ENCODE measurements at regions not wholly inside any gene's neighbourhood (a gene's known extent, or its start where the extent isn't known, plus 50 kb on each side); places are given as distances from the start of the nearest gene placed in this dataset.

DNA sequence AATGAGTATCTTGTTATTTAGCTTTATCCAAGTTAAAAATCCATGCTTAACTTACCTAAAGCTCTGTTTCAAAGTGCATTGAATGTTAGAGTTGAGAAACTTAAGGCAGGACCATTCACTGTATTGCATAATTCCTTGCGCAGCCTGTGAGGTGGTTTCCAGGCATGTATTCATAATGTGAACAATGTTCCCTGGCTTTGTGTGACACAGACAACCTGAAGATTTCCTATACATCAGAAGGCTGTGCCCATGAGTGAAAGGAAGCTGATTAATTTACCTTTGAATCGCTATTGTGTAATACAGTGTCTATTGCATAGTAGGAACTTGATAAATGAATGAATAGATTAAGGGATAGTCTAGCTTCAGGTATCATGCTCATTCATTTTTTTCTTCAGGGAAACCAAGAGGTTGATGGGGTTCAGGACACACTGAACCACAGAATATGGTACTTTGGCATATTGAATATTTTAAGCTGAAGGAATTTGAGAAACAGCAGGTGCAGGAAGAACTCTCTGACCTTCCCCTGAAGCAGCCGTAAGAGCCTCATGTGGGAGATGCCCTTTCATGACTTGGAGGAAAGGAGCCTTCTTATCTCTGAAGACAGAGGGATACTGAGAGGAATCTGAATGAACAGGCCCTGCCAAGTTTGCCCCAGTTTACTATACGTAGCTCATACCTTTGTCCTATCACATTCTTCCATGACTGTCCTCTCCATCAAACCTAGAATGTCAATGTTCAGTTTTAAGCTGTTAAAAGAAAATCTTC lies 88.6 kb upstream of the GNG12 start:
- TF ChIP-seq ZFX (IDR thresholded peaks at IDR 0.05) (no peak), CTCF (conservative IDR thresholded peaks at IDR 0.05) (no peak)
- H3K27ac ChIP-seq: no peak overlapping the region

- no peak overlapping the region for H3K27ac ChIP-seq
- TF ChIP-seq ZFX (IDR thresholded peaks at IDR 0.05) (no peak), CTCF (conservative IDR thresholded peaks at IDR 0.05) (no peak)
Observed at GRCh38 chr1:67919274-67920072, 86.2 kb upstream of the GNG12 start.

DNA sequence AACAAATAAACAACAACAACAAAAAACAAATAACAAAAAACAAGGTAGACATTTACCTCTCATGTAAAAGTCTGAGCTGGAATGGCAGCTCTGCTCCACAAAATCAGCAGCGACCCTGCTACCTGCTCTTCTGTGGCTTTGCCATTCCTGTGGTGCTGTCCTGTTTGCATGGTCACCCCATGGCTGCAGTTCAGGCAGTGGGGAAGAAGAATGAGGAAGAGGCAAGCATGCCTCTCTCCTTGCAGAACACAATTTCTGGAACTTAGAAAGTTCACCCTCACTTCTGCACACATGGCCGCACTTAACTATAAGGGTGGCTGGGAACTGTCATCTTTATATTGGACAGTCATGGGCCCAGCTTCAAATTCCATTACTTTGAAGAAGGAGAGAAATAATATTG lies 84.8 kb upstream of the GNG12 start:
- H3K27ac ChIP-seq: no peak overlapping the region
- TF ChIP-seq ZFX (IDR thresholded peaks at IDR 0.05) (no peak), CTCF (conservative IDR thresholded peaks at IDR 0.05) (no peak)

DNA sequence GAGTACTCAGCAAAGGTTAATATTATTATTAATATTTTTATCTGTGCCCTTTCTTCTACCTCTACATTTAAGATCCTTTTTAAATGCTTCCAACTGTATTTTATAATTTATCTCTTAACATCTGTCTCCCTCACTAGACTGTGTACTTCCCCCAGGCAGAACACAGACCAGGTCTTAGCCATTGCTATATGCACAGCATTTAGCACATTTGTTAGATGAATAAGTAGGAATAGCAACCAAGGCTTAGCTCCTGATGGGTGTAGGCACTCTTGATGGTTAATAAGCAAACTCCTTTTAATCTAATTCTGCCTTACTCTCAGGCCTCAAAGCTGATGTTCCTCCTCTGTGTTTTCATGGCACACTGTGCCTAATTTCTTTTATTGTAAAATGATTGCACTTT lies 83.7 kb upstream of the GNG12 start:
- no peak for TF ChIP-seq CTCF (conservative IDR thresholded peaks at IDR 0.05)
- TF ChIP-seq ZFX (IDR thresholded peaks at IDR 0.05): no peak
- no peak overlapping the region for H3K27ac ChIP-seq

- TF ChIP-seq ZFX (IDR thresholded peaks at IDR 0.05) (no peak), CTCF (conservative IDR thresholded peaks at IDR 0.05) (no peak)
- H3K27ac ChIP-seq: no peak overlapping the region
Observed at GRCh38 chr1:67916140-67916886, 83.0 kb upstream of the GNG12 start.

DNA sequence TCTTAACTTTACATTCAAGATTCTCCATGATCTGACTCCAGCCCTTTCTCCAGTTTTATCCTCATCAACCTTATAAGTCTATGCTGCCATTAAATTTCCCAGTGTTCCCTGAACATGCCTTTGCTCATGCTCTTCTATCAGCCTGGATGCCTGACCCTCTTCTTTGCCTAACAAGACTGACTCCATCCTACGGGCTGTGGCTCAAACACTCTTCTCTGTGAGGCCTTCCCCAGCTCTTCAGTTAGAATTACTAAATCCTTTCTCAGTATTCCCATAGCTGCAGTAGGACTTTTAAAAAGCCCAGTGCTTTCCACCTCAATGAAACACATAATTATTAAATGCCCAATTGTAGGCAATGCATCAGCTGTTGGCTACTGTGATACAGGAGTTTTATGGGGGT lies 76.5 kb upstream of the GNG12 start:
- TF ChIP-seq ZFX (IDR thresholded peaks at IDR 0.05): no peak
- no peak for TF ChIP-seq CTCF (conservative IDR thresholded peaks at IDR 0.05)
- no peak overlapping the region for H3K27ac ChIP-seq
